K562 (cell line): ENCODE measurements at regions not wholly inside any gene's neighbourhood (a gene's known extent, or its start where the extent isn't known, plus 50 kb on each side); places are given as distances from the start of the nearest gene placed in this dataset.

ENCODE experiments used
- ATAC-seq: fragments of 200-7000 bp; cut with Tn5 transposase; 3 replicates; pipeline ENCODE4 v1.9.1; 2020; ENCODE audit warnings: moderate library complexity
- BruUV-seq: library from RNA; stranded (reverse); fragments of 400-500 nt; replicated peaks from 2 replicates; lab custom pipeline; 2021; lab: Mats Ljungman, UMichigan
- CTCF ChIA-PET: fragments of 300-600 bp; formaldehyde crosslinking; extraction: SDS; loops from one replicate; lab custom pipeline; 2021; ENCODE audit warnings: low intra/inter-chr PET ratio; lab: Yijun Ruan, JAX
- POLR2A ChIA-PET: fragments of 300-600, 350-650 bp; sonication (Branson Sonifier 250); formaldehyde crosslinking; extraction: SDS; loops from one replicate; lab custom pipeline; 2021; ENCODE audit warnings: antibody characterized with exemption, inconsistent platforms; lab: Yijun Ruan, JAX
- DNase-seq, 4 experiments: peaks; one replicate each; pipeline versions ENCODE4 v3.0.0 to v3.0.0-alpha.2; 2011 to 2018; ENCODE audit warnings: low spot score in 3 of 4, mixed read lengths in 3 of 4; ENCODE audit errors: extremely low read depth in 1 of 4
- FAIRE-seq: peaks from 2 replicates; lab custom pipeline; 2011; peaks lifted over from hg19 to GRCh38; lab: Jason Lieb, UNC
- H2AFZ ChIP-seq: 2 replicates; pipeline ENCODE4 v1.6.0; 2011; ENCODE audit warnings: low read depth, low read length, control low read depth, inconsistent platforms
- H3K27ac ChIP-seq: fragments of 200-600 bp; 3 replicates; pipeline ENCODE4 v1.8.0; 2011; ENCODE audit warnings: low read depth, mild to moderate bottlenecking, control low read depth, inconsistent platforms, low read length, moderate library complexity, mixed read lengths; ENCODE audit errors: extremely low read depth
- H3K27me3 ChIP-seq, 2 experiments: fragments of 300-600 bp in 1 of 2; 2 replicates in 1 of 2; 3 replicates in 1 of 2; pipeline versions ENCODE4 v1.6.0 to v1.8.0; 2011; ENCODE audit warnings: inconsistent platforms in 2 of 2, low read length in 2 of 2, mild to moderate bottlenecking in 1 of 2, mixed read lengths in 1 of 2, moderate library complexity in 1 of 2; ENCODE audit not compliant: control insufficient read depth in 2 of 2, insufficient read depth in 2 of 2
- H3K36me3 ChIP-seq: fragments of 300-600 bp; 3 replicates; pipeline ENCODE4 v1.8.0; 2011; ENCODE audit warnings: mild to moderate bottlenecking, low read length, inconsistent platforms; ENCODE audit not compliant: control insufficient read depth, insufficient read depth
- H3K4me1 ChIP-seq, 2 experiments: fragments of 200-600 bp in 1 of 2; replicated peaks in 1 of 2; 2 replicates in 1 of 2; 3 replicates in 1 of 2; pipeline versions ENCODE4 v1.5.1 to v1.8.0; 2011; ENCODE audit warnings: inconsistent platforms in 2 of 2, low read length in 2 of 2, mild to moderate bottlenecking in 1 of 2, mixed read lengths in 1 of 2, moderate library complexity in 1 of 2; ENCODE audit not compliant: control insufficient read depth in 2 of 2, insufficient read depth in 2 of 2
- H3K4me2 ChIP-seq: 2 replicates; pipeline ENCODE4 v1.6.1; 2011; ENCODE audit warnings: low read length, control low read depth, inconsistent platforms, mixed read lengths; ENCODE audit not compliant: insufficient read depth
- H3K4me3 ChIP-seq: fragments of 200-600 bp; sonication (generic), shearing (Covaris generic); 2 replicates; pipeline ENCODE4 v1.5.1; 2016; ENCODE audit warnings: control low read depth, inconsistent platforms
- H3K79me2 ChIP-seq: fragments of 200-600 bp; 3 replicates; pipeline ENCODE4 v1.8.0; 2011; ENCODE audit warnings: low read length, inconsistent platforms; ENCODE audit not compliant: control insufficient read depth, insufficient read depth
- H3K9ac ChIP-seq, 2 experiments: 2 replicates each; pipeline versions ENCODE4 v1.6.0 to v1.6.1; 2011; ENCODE audit warnings: low read depth in 2 of 2, low read length in 2 of 2, control low read depth in 1 of 2, inconsistent platforms in 1 of 2, mild to moderate bottlenecking in 1 of 2, mixed read lengths in 1 of 2; ENCODE audit not compliant: insufficient read depth in 1 of 2
- H3K9me1 ChIP-seq: one replicate; pipeline ENCODE4 v1.6.0; 2011; ENCODE audit warnings: inconsistent platforms, mild to moderate bottlenecking, low read length, moderate library complexity; ENCODE audit not compliant: control insufficient read depth, insufficient read depth
- H3K9me3 ChIP-seq: replicated peaks from 2 replicates; pipeline ENCODE4 v1.5.1; 2011; ENCODE audit warnings: low read depth, low read length, inconsistent platforms; ENCODE audit not compliant: control insufficient read depth, insufficient read depth
- H4K20me1 ChIP-seq: replicated peaks from 2 replicates; pipeline ENCODE4 v1.6.1; 2011; ENCODE audit warnings: low read length, inconsistent platforms, mixed read lengths; ENCODE audit not compliant: control insufficient read depth, insufficient read depth
- ELF4 ChIP-seq: fragments of 450-650 bp; formaldehyde crosslinking; IDR thresholded peaks from 2 replicates; pipeline ENCODE4 v1.4.0; 2022; ENCODE audit warnings: missing genetic modification characterization
- FOXJ3 ChIP-seq: sonication (generic); formaldehyde crosslinking; IDR thresholded peaks from 2 replicates; pipeline ENCODE4 v1.4.0; 2020; ENCODE audit warnings: mild to moderate bottlenecking, missing genetic modification reagents
- IFI16 ChIP-seq: fragments of 250-450 bp; sonication (Bioruptor Pico); IDR thresholded peaks from 2 replicates; pipeline ENCODE4 v2.1.2; 2022; ENCODE audit warnings: mild to moderate bottlenecking, inconsistent platforms
- JUNB ChIP-seq: fragments of 450-650 bp; formaldehyde crosslinking; conservative IDR thresholded peaks from 2 replicates; pipeline ENCODE4 v1.4.0; 2020; ENCODE audit warnings: mild to moderate bottlenecking
- MCM3 ChIP-seq: fragments of 450-650 bp; IDR thresholded peaks from 2 replicates; pipeline ENCODE4 v1.6.1; 2016
- MTA1 ChIP-seq: fragments of 450-650 bp; IDR thresholded peaks from 2 replicates; pipeline ENCODE4 v1.6.1; 2017; ENCODE audit warnings: borderline replicate concordance
- NFRKB ChIP-seq: fragments of 450-650 bp; IDR thresholded peaks from 2 replicates; pipeline ENCODE4 v1.6.1; 2016; ENCODE audit warnings: low read depth
- SFPQ ChIP-seq: fragments of 200-400 bp; formaldehyde crosslinking; IDR thresholded peaks from 2 replicates; pipeline ENCODE4 v1.6.1; 2017; ENCODE audit warnings: mild to moderate bottlenecking, low read depth, low read length, moderate library complexity
- TBL1XR1 ChIP-seq, 2 experiments: IDR thresholded peaks; 2 replicates each; pipeline ENCODE4 v1.6.1; 2012; ENCODE audit warnings: improper control_type of control experiment in 2 of 2, low read length in 2 of 2, mild to moderate bottlenecking in 1 of 2
- TCF15 ChIP-seq: fragments of 250-450 bp; sonication (Bioruptor Pico); IDR thresholded peaks from 2 replicates; pipeline ENCODE4 v1.8.0; 2022; ENCODE audit warnings: moderate library complexity, mild to moderate bottlenecking, inconsistent platforms
- ZKSCAN1 ChIP-seq: fragments of 150-350 bp; IDR thresholded peaks from 2 replicates; pipeline ENCODE4 v1.6.1; 2016; ENCODE audit warnings: low read depth, low read length
- ZNF41 ChIP-seq: fragments of 250-450 bp; sonication (Bioruptor Pico); conservative IDR thresholded peaks from 2 replicates; pipeline ENCODE4 v1.4.0; 2020; ENCODE audit warnings: mild to moderate bottlenecking
- ZNF561 ChIP-seq: fragments of 450-650 bp; formaldehyde crosslinking; conservative IDR thresholded peaks from 2 replicates; pipeline ENCODE4 v1.4.0; 2020; ENCODE audit warnings: mild to moderate bottlenecking, moderate library complexity
- WGBS: fragments of 100-300 bp; shearing (Covaris generic); methylation state at CpG from one replicate; pipeline ENCODE4 v1.1.6; 2016; ENCODE audit warnings: low coverage, mixed read lengths; ENCODE audit not compliant: insufficient coverage; ENCODE audit errors: missing lambda C conversion rate; 5-methylcytosine and 5-hydroxymethylcytosine counted together
- in situ Hi-C: fragments of 300-500 bp; cut with MboI; formaldehyde crosslinking; loops from 4 replicates; pipeline ENCODE4 v1.15.0; 2018; ENCODE audit warnings: inconsistent platforms, mixed read lengths
- intact Hi-C: fragments of 100-400 bp; cut with micrococcal nuclease; formaldehyde crosslinking; loops from 2 replicates; pipeline ENCODE4 v1.14.2; 2022

- Histone ChIP-seq H3K9me3 (no peaks in the 10 kb centered on the region), H3K4me3 (no peak overlapping the region), H3K36me3 (no peaks in the 10 kb centered on the region), H4K20me1 (no peaks in the 10 kb centered on the region), H3K27ac (no peak overlapping the region), H3K4me1 (no peaks in the 10 kb centered on the region), H3K9me1 (no peaks in the 10 kb centered on the region), H3K9ac (no peak overlapping the region), H3K79me2 (no peaks in the 10 kb centered on the region), H3K27me3 (no peaks in the 10 kb centered on the region), H3K4me2 (no peak overlapping the region), H2AFZ (no peak overlapping the region)
- intact Hi-C loops (no loop called here), in situ Hi-C loops (no loop called here)
- DNase-seq, result no peak
- 0% methylated on average over 3 of the region's 3 CpGs for WGBS
- ChIA-PET CTCF (no interaction called here), POLR2A (no interaction called here)
- no peak for ATAC-seq
- no TSS peak for BruUV-seq
- FAIRE-seq, result no peak
- no peak for TF ChIP-seq JUNB (CRISPR knock-in tag)
- no peak for TF ChIP-seq TBL1XR1 (IDR thresholded peaks at IDR 0.05; ENCODE audit: low read length in 2 of 2)
- no peak for TF ChIP-seq MCM3
- no peak for TF ChIP-seq ELF4 (CRISPR knock-in tag)
- no peak for TF ChIP-seq ZNF41 (CRISPR knock-in tag)
- no peak for TF ChIP-seq ZNF561
- TF ChIP-seq ZKSCAN1, result no peak
Measured at GRCh38 chr12:59122784-59123183, 202.5 kb upstream of the LRIG3 start.

GRCh38 chr12:59121451-59121850, 201.1 kb upstream of the LRIG3 start:
- H3K27ac ChIP-seq, result no peak overlapping the region
- FAIRE-seq (no peak), DNase-seq (no peak), ATAC-seq (no peak)
- no peak overlapping the region for H3K4me2 ChIP-seq
- H2AFZ ChIP-seq, result no peak overlapping the region
- no TSS peak for BruUV-seq
- no peaks in the 10 kb centered on the region for H3K79me2 ChIP-seq
- H3K9me1 ChIP-seq, result no peaks in the 10 kb centered on the region
- H3K4me1 ChIP-seq, result no peaks in the 10 kb centered on the region
- no peaks in the 10 kb centered on the region for H3K27me3 ChIP-seq
- WGBS, result 0% methylated on average over 2 of the region's 2 CpGs
- H3K36me3 ChIP-seq, result no peaks in the 10 kb centered on the region
- no peaks in the 10 kb centered on the region for H4K20me1 ChIP-seq
- intact Hi-C loops, result no loop called here
- no peak overlapping the region for H3K9ac ChIP-seq
- POLR2A ChIA-PET, result no interaction called here
- no peaks in the 10 kb centered on the region for H3K9me3 ChIP-seq
- no peak overlapping the region for H3K4me3 ChIP-seq
- in situ Hi-C loops, result no loop called here
- CTCF ChIA-PET, result no interaction called here
- TF ChIP-seq NFRKB, result no peak
- TF ChIP-seq TCF15 (CRISPR knock-in tag), result no peak
- no peak for TF ChIP-seq MTA1
- no peak for TF ChIP-seq ZNF561
- TF ChIP-seq IFI16, result no peak
- no peak for TF ChIP-seq FOXJ3 (CRISPR knock-in tag)
- no peak for TF ChIP-seq SFPQ
